HG02678 (cell line): ENCODE measurements at regions not wholly inside any gene's neighbourhood (a gene's known extent, or its start where the extent isn't known, plus 50 kb on each side); places are given as distances from the start of the nearest gene placed in this dataset.
"Not testable (repeated sequence)": the region's sequence is repeated elsewhere in the genome, so short reads cannot be mapped to it uniquely, and the experiment has no call there.

ENCODE experiments used
- ATAC-seq: cut with Tn5 transposase; IDR thresholded peaks from one replicate; pipeline ENCODE4 v1.9.1; 2021; ENCODE audit warnings: mild to moderate bottlenecking, moderate library complexity; ENCODE audit not compliant: unreplicated experiment

DNA sequence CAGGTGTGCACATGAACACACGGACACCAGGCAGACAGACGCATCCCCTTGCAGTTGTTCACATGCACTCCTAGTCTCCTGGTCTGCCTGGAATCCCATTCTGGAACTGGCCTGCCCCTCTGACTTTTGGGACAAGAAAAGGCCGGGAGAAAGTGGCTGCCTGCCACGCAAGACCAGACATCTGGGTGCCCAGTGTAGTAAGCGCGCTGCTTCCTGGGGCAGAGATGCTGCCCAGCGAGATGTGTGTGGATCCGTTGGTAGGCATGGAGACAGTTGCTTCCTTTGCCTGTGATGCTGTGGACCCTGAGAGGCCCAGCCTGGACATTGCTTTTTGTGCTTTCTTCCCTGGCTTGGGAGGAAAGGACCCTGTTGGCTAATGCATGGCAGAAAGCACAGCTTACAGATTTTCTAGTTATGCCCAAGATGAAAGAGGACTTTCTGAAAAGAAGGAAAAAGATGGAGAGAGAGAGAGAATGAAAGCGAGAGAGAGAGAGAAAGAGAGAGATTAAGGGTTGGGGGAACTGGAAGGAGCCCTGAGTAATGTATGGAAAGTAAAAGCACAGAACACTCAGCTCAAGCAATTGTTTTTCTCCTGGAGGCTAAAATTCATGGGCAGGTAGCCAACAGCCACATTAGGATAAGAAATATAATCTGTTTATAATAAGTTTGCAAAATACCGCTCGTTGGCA is 235.3 kb downstream of the BCL2L11 start:
- ATAC-seq = not testable (repeated sequence)

DNA sequence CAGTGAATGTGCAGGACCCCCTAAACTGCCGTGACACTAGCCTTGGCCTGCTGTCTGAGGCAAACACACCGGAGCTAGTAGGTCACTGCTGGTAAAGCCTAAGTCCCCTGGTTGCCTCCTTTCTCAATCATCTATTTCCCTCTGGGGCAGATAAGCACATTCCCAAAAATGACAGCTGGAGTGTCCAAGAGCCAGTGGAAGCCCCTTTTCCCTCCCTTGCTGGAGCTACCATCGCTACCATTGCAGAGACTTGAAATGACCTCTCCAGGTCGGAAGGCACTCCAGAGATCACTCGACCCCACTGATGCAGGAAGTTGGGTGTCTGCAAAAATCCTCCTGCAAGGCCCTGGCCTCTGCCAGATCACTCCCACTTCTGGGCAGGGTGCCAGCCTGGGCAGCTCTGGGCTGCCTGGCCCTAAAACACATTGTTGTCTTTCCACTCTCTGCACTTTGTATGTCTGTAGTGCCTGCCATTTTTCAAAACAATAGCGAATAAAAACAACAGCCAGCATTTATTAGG is 235.9 kb downstream of the BCL2L11 start:
- not testable (repeated sequence) for ATAC-seq

DNA sequence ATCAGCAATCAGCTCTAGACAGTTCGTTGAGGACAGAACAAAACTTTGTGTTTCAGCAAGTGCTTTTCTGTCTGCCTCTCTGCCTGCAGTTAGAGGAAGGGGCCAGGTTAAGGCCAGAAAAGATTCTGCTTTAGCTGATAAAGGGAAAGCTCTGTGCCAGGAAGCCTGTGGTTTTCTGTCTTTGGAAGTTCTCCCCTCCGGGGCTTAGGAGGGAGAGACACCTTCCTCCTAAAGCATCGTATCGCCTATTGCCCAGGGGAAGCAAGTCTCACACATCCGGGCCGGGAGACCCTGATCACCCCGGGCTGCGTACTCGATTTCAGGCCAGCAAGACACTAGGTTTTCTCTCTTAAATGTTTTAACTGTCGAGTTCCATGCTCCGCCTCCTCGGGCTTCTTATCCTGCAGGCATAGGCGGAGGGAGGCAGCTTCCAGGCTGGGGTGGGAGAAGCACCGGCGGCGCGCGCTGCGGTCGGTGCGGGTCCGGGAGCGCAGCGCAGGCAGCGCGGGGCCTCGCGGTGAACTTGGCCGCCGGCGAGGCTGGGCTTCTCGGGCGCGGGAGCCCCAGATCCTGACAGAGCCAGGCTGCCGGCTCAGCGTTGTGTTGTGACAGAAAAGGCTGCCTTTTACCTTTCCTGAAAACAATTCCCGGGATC is 245.4 kb downstream of the BCL2L11 start:
- ATAC-seq = not testable (repeated sequence)

DNA sequence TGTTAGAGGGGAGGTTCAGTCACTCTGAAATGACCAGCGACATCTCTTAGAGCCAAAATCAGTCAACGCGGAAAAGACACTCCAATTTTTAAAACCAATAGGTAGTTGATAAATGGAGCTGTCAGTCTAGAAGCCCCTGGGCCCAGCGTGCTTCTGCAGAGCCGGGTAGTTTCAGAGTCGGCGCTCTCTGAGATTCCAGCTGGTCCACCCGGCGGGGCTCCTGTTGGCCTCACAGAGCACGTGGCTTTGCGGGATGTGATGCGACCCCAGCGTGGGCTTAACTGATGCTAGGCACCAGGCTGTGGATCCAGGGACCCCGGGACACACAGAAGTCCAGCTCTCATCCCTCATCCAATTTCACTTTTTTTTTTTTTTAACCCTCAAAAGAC is 245.9 kb downstream of the BCL2L11 start:
- not testable (repeated sequence) for ATAC-seq

DNA sequence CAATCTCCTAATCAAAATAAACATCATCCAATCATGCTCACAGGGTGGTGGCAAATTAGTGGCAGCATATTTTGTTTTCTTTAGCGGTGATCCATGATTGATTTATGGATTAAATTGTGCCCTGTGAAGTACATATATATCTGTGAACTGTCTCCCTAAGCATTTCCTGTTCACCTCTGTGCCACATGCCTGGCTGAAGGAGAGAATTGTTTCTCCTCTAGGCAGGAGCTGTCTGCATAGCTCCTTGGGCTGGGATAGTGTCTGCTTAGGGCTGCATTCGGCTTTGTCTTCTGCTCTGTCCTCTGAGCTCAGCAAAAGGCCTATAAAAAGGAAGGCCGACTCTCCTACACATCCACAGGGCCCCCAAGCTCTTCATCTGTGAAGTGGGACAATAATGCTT is 246.4 kb downstream of the BCL2L11 start:
- not testable (repeated sequence) for ATAC-seq

DNA sequence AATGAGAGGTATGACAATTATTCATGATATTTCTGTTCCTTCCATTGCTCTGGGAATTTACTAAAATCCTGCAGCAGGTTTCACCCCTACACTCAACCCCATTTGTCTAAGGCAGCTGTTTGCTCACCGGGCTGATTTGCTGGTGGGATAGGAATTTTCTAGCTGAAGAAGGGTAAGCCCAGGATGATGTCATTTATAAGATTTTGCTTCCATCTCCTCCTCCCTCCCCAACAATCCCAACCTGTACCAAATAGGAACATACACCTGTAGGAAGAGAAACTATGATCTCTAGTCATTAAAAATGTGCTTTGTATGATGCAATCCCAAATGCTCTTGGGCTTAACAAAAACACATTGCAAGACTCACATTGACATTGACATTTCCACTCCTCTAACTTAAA is 247.2 kb downstream of the BCL2L11 start:
- ATAC-seq = not testable (repeated sequence)

DNA sequence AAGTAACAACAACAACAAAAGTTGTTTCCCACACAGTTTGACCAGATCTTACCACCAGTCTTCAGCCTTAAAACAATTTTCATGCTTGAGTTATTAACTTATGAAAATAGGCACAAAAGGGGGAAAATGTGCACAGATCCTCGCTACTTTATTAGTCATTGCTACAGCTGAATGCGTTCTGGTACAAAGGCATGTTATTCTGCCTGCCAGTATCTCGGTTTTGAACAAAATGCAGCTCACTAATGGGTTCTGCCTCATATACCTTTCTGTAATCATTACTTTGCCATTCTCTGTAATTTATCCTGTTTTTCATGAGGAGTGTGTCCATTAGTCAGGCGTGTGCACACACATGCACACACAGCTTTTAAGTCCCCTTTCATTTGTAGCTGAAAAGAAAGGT is 247.6 kb downstream of the BCL2L11 start:
- not testable (repeated sequence) for ATAC-seq

DNA sequence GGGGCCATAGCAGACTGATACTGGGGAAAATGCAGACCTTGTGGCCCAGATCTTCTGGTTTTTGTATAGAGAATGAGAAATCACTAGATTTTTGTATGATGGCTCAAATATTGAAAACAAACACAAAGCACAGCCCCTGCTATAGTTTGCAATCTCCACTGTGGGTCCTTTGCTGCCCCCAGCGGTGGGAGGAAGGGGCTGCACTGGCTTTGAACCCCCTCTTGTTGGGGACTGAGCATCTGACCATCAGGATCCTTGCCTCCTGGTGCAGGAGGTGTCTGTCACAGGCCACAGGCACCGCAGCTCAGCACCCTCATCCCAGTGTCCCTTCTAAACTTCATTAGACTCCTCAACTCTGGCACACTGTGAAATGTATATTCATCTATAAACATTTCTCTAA is 252.3 kb downstream of the BCL2L11 start:
- ATAC-seq = peak; percentile 43

DNA sequence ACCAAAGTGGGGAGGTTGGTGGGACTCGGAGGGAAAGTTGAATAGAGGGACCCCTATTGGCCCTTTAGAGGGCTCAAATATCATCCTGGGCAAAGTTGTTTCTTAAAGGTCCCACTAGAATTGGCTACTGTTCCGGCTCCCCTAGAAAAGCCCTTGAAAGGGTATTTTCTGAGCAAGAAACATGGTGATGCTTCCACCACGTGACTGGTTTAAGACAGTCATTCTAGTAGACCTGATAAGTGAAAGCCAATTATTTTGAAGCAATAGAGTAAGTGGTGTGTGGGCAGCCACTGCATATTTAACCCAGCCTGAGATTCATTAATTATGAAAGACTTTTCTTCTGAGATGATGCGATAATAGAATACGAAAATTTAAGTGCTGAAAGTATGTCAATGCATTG is 253.3 kb downstream of the BCL2L11 start:
- not testable (repeated sequence) for ATAC-seq

DNA sequence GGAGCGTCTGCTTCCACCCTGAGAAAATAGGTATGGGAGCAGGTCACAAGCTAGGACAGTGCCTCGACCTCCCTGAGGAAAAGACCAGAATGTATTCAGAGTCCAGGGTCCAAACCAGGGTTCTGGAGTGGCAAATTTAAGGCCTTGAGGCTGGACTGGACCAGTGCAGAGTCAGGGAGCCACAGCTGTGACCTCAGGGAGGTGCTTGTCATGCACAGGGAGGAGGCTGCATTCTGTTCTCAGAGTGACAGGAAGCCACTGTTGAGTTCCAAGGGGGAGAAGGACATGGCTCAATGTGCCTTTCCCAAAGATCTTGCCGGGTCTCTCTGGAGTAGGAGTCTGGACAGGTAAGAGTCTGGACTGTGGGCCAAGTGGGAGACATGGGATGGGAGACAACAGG is 254.0 kb downstream of the BCL2L11 start:
- ATAC-seq = not testable (repeated sequence)

DNA sequence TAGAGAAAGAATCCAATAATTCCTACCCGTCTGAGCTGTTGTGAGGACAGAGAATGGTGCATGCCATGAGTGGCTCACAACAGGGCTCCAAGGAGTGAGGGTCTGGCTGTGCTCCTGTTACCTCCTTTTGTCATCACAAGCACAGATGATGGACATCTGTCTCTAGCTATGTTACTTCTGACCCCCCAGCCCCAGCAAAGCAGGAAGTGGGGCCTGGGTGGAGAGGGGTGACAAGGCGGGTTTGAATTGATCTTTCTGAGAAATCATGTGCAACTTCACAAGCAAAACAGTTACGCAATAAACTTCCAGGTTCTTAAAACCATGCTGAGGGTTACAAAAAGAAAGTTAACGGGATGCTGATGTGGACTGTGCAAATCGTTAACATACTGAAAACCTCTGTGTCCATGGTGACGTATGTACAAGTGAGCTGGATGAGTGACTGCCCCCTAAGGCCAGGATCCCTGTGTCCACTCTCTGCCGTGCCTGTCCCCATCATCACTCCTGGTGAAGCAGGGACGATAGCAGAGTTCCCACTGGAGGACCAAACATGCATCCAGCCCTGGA is 254.7 kb downstream of the BCL2L11 start:
- ATAC-seq = not testable (repeated sequence)

DNA sequence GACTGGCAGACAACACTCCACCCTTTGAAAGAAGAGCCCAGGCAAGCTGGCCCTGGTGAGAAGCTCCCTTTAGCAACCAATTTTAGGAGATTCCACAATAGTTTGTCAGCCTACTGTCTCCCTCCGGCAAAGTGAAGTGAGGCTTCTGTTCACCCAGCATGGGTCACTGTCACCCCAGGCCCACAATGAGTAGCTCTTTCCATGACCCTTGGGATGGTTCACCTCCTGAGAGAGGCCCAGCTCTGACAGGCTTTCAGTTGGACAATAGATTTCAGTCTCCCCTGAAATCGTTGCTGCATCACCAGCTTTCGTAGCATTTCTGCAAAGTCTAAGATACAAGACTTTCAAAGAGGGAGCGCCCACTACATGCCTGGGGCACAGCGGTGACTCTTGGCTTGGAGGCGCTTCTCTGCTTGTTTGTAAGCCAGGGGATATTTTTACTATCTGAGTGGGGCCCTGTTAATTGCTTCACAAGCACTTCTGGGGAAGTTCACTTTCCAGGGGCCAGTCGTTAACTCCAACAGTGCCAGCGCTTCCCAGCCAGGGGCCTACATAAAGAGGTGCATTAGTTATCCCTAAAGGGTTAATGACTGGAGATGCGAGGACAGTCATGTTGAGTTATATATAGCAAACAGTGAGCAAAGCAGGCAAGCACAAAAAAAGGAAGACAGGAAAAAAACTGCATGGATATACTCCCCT is 255.7 kb downstream of the BCL2L11 start:
- ATAC-seq = not testable (repeated sequence)

DNA sequence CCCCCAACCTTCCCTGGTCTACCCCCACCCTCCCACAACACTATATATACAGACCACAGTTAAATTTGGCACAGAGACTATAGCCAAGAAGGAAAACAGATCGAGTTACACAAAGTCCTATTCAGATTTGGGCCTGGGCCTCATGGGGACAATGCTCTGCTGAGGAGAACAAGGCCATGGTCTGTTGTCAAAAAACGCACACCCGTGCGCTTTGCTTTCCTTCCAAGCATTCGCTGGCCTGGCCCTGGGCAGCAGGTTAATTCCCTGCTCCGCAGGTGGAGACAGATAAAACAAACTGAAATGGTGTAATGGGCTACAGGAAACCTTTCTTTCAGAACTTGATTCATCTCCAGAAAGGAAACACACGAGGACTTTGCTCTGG is 256.2 kb downstream of the BCL2L11 start:
- not testable (repeated sequence) for ATAC-seq

DNA sequence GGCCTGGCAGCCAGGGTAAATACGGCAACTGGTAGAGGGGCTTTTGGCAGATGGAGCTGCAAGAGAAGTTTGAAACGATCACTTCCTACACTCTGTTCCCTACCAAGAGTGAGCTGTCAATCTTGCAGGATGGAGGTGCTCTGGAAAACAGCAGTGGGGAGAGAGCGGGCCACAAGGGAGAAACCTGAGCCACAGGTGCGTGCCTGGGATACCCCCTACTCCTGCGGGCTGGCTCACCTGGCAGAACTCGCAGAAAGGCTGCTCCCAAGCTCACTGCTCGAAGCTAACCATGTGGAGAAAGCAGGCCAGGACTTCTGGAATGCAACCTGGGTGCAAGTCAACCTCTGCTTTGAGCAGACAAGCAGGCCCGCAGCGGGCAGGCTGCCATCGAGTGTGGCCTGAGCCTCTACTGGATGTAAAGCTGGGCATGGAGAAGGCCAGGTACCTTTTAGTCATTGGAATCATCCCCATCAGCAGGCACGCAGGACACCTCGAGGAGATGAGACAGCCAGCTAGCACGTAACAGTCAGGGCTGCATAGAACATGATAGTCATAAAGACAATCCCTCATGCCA is 256.8 kb downstream of the BCL2L11 start:
- ATAC-seq = not testable (repeated sequence)

DNA sequence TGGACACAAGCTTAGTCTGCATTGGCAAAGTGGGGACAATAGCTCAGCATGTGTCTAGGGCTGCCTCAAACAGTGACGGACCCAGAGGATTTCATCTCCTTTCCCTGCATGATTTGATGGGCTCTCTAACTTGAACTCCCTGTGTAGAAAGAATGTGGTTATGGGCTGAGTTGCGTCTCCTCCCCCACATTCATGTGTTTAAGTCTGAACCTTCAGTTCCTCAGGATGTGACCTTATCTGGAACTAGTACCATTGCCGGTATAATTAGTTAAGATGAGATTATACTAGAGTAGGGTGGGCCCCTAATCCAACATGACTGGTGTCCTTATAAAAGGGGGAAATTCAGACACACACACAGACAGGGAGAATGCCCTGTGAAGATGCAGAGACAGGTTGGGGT is 257.6 kb downstream of the BCL2L11 start:
- not testable (repeated sequence) for ATAC-seq

DNA sequence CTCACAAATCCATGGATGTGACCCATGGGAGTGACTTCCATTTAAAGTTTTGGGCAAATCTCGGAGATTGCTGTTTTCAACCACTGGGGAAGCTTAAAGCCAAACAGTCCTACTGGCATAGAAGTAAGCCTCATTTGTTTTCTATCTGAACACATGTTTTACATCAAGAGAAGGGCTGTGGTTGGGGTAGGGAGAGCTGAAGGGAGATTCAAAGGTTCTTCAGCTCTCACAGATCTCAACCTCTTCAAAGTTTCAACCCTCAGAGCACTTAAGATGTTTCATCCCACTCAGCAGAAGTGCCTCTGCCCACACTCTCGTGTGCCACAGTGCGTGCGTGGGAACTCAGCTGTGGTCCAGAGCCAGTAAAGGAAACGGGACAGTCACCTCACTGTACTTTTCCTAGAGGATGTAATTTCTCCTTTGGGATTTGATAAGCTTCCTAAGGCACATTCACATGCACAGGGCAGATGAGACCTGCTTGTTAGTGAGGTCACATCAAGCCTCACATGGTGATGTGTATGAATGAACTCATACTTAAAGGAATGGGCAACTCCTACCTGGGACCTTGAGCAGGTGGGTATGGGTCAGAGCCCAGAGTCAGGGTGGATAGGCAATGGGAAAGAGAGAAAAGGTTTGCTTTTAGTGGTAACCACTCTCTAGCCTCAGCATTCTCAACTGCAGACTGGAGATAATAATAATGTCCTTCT is 260.2 kb downstream of the BCL2L11 start:
- ATAC-seq = not testable (repeated sequence)

DNA sequence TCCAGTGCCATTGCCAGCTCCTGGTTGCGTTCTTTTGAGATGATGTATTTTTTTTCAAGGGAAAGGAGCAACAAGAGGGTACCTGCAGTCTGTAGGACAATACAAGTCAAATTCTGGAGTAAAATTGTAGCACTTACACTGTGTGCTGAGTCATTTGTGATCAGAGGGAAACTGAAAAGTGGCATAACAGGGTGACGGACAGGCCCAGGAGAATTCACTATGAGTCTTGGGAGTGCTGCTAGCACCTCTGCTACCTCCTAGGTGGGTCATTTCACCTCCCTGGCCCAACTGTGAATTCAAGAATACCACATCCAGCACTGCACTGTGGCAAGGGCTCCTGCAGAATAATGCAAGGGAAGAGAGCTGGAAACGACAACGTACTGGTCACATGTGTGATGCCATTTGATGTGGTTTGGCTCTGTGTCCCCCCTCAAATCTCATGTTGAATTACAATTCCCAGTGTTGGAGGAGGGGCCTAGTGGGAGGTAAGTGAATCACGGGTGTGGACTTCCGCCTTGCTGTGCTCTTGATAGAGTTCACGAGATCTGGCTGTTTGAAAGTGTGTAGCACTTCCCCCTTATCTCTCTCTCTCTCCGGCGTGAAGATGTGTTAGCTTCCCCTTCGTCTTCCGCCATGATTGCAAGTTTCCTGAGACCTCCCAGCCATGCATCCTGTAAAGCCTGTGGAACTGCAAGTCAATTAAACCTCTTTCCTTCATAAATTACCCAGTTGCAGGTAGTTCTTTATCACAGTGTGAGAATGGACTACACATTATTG is 261.0 kb downstream of the BCL2L11 start:
- ATAC-seq = not testable (repeated sequence)

DNA sequence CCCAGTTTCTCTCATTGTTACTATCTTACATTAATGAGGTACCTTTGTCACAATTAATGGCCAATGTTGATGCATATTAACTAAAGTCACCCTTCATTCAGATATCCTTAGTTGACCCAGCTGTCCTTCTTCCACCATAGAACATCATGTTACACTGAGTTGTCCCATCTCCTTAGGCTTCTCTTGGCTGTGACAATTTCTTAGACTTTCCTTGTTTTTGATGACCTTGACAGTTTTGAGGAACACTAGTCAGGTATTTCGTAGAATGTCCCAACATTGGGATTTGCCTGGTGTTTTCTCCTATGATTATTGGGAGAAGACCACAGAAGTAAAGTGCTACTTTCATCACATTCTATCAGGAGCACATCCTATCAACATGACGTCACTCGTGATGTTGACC is 261.8 kb downstream of the BCL2L11 start:
- ATAC-seq = not testable (repeated sequence)

DNA sequence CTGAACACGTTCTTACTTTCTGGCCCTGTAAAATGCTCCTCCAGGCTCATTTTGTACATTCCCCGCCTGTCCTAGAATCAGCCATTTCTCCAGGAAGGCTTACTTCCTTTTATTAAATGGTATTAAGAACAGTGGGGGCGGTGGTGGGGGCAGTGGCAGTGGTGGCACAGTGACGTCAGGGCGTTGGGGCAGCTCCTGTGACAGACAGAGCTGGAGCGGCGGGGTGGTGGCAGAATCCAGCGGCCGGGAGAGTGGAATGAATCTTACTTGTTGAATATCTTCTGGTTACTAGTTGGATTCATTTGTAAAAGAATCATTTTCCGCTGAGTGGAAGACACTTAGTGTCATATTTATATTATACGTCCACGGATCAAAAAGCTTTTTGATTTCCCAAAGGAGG is 262.6 kb downstream of the BCL2L11 start:
- ATAC-seq = not testable (repeated sequence)
